GM12878 (cell line): ENCODE measurements at regions not wholly inside any gene's neighbourhood (a gene's known extent, or its start where the extent isn't known, plus 50 kb on each side); places are given as distances from the start of the nearest gene placed in this dataset.
"Not testable (repeated sequence)": the region's sequence is repeated elsewhere in the genome, so short reads cannot be mapped to it uniquely, and the experiment has no call there.

Experiments used
- BHLHE40 ChIP-seq, 2 experiments: fragments of 450-650 bp in 1 of 2; IDR thresholded peaks; 2 replicates each; pipeline ENCODE4 v1.6.1; 2011 to 2017; ENCODE audit warnings: low read depth in 2 of 2, borderline replicate concordance in 1 of 2, improper control_type of control experiment in 1 of 2, low read length in 1 of 2, mild to moderate bottlenecking in 1 of 2
- EP300 ChIP-seq, 2 experiments: fragments of 150-350 bp in 1 of 2; IDR thresholded peaks; 2 replicates each; pipeline ENCODE4 v1.6.1; 2011 to 2012; ENCODE audit warnings: low read depth in 2 of 2, low read length in 2 of 2, borderline replicate concordance in 1 of 2, improper control_type of control experiment in 1 of 2, inconsistent platforms in 1 of 2; ENCODE audit not compliant: control insufficient read depth in 1 of 2
- TAF1 ChIP-seq: IDR thresholded peaks from 2 replicates; pipeline ENCODE4 v1.6.1; 2011; ENCODE audit warnings: mild to moderate bottlenecking, low read depth, low read length, borderline replicate concordance
- USF1 ChIP-seq: IDR thresholded peaks from 2 replicates; pipeline ENCODE4 v1.6.1; 2011; ENCODE audit warnings: borderline replicate concordance, low read depth, mild to moderate bottlenecking, moderate library complexity, mixed read lengths, low read length; ENCODE audit not compliant: insufficient read depth; ENCODE audit errors: extremely low read length
- TF ChIP-seq, protein P1 (sequence below), 3 experiments: IDR thresholded peaks in 2 of 3; conservative IDR thresholded peaks in 1 of 3; 2 replicates each; pipeline ENCODE4 v1.5.1; 2011; ENCODE audit warnings: low read depth in 3 of 3, low read length in 3 of 3, mild to moderate bottlenecking in 3 of 3, control low read depth in 2 of 3, moderate library complexity in 2 of 3, inconsistent platforms in 1 of 3, mixed read lengths in 1 of 3; ENCODE audit not compliant: control insufficient read depth in 2 of 3, insufficient read depth in 1 of 3; ENCODE audit errors: extremely low read depth in 1 of 3
- TF ChIP-seq, protein P2 (sequence below): fragments of 450-650 bp; IDR thresholded peaks from 2 replicates; pipeline ENCODE4 v1.6.1; 2016; ENCODE audit warnings: mild to moderate bottlenecking

- TF ChIP-seq, protein P1, sequence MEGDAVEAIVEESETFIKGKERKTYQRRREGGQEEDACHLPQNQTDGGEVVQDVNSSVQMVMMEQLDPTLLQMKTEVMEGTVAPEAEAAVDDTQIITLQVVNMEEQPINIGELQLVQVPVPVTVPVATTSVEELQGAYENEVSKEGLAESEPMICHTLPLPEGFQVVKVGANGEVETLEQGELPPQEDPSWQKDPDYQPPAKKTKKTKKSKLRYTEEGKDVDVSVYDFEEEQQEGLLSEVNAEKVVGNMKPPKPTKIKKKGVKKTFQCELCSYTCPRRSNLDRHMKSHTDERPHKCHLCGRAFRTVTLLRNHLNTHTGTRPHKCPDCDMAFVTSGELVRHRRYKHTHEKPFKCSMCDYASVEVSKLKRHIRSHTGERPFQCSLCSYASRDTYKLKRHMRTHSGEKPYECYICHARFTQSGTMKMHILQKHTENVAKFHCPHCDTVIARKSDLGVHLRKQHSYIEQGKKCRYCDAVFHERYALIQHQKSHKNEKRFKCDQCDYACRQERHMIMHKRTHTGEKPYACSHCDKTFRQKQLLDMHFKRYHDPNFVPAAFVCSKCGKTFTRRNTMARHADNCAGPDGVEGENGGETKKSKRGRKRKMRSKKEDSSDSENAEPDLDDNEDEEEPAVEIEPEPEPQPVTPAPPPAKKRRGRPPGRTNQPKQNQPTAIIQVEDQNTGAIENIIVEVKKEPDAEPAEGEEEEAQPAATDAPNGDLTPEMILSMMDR (IDR thresholded peaks at IDR 0.05 in 2 of 3, conservative IDR thresholded peaks at IDR 0.05 in 1 of 3; ENCODE audit: control insufficient read depth in 2 of 3, extremely low read depth in 1 of 3, insufficient read depth in 1 of 3, low read depth in 3 of 3, low read length in 3 of 3), result not testable (repeated sequence)
- TF ChIP-seq, protein P2, sequence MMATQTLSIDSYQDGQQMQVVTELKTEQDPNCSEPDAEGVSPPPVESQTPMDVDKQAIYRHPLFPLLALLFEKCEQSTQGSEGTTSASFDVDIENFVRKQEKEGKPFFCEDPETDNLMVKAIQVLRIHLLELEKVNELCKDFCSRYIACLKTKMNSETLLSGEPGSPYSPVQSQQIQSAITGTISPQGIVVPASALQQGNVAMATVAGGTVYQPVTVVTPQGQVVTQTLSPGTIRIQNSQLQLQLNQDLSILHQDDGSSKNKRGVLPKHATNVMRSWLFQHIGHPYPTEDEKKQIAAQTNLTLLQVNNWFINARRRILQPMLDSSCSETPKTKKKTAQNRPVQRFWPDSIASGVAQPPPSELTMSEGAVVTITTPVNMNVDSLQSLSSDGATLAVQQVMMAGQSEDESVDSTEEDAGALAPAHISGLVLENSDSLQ, result not testable (repeated sequence)
- not testable (repeated sequence) for TF ChIP-seq EP300 (IDR thresholded peaks at IDR 0.05; ENCODE audit: borderline replicate concordance in 1 of 2, control insufficient read depth in 1 of 2, low read depth in 2 of 2, low read length in 2 of 2); BHLHE40 (IDR thresholded peaks at IDR 0.05; ENCODE audit: borderline replicate concordance in 1 of 2, low read depth in 2 of 2, low read length in 1 of 2); TAF1; USF1
These were observed 165.7 kb downstream of the SPATA31A6 start for GRCh38 chr9:42349181-42349580.
